ENCODE measurements at regions not wholly inside any gene's neighbourhood (a gene's known extent, or its start where the extent isn't known, plus 50 kb on each side); places are given as distances from the start of the nearest gene placed in this dataset.
"Not testable (repeated sequence)": the region's sequence is repeated elsewhere in the genome, so short reads cannot be mapped to it uniquely, and the experiment has no call there.

GRCh38 chr5:162811071-162811470 is 626.3 kb upstream of the CCNG1 start:
- DNase-seq, result no peak

- DNase-seq, result no peak
Measured at GRCh38 chr5:162816816-162817215, 620.6 kb upstream of the CCNG1 start.

- no peak for DNase-seq
Measured at GRCh38 chr5:162817364-162817763, 620.0 kb upstream of the CCNG1 start.

GRCh38 chr5:162821664-162822063 is 615.7 kb upstream of the CCNG1 start:
- DNase-seq, result not testable (repeated sequence)

- DNase-seq, result no peak
Measured at GRCh38 chr5:162824360-162824759, 613.0 kb upstream of the CCNG1 start.

- no peak for DNase-seq
Measured at GRCh38 chr5:162837155-162837554, 600.2 kb upstream of the CCNG1 start.

GRCh38 chr5:162842727-162843126 is 594.7 kb upstream of the CCNG1 start:
- DNase-seq, result no peak

- DNase-seq, result no peak
Measured at GRCh38 chr5:162852134-162852533, 585.3 kb upstream of the CCNG1 start.

- no peak for DNase-seq
Measured at GRCh38 chr5:162858770-162859169, 578.6 kb upstream of the CCNG1 start.

GRCh38 chr5:162870966-162871365 is 566.4 kb upstream of the CCNG1 start:
- DNase-seq, result no peak

- DNase-seq, result no peak
Measured at GRCh38 chr5:162882629-162883028, 554.8 kb upstream of the CCNG1 start.

GRCh38 chr5:162886717-162887116 is 550.7 kb upstream of the CCNG1 start:
- no peak for DNase-seq

GRCh38 chr5:162888268-162888667 is 549.1 kb upstream of the CCNG1 start:
- DNase-seq, result no peak

GRCh38 chr5:162911873-162912272 is 525.5 kb upstream of the CCNG1 start:
- no peak for DNase-seq

GRCh38 chr5:162916368-162916767 is 521.0 kb upstream of the CCNG1 start:
- DNase-seq, result no peak

GRCh38 chr5:162929104-162929503 is 508.3 kb upstream of the CCNG1 start:
- DNase-seq, result no peak

- DNase-seq, result no peak
Measured at GRCh38 chr5:162931501-162931900, 505.9 kb upstream of the CCNG1 start.

- DNase-seq, result no peak
Measured at GRCh38 chr5:162939991-162940390, 497.4 kb upstream of the CCNG1 start.

- no peak for DNase-seq
Measured at GRCh38 chr5:162948677-162949076, 488.7 kb upstream of the CCNG1 start.

- no peak for DNase-seq
Measured at GRCh38 chr5:162956570-162956969, 480.8 kb upstream of the CCNG1 start.

GRCh38 chr5:162964144-162964543 is 473.3 kb upstream of the CCNG1 start:
- not testable (repeated sequence) for DNase-seq

GRCh38 chr5:162990063-162990462 is 447.3 kb upstream of the CCNG1 start:
- DNase-seq, result no peak

GRCh38 chr5:162990856-162991497 is 446.4 kb upstream of the CCNG1 start:
- DNase-seq, result no peak

- no peak for DNase-seq
Measured at GRCh38 chr5:162995568-162995967, 441.8 kb upstream of the CCNG1 start.

GRCh38 chr5:162996053-162996452 is 441.3 kb upstream of the CCNG1 start:
- no peak for DNase-seq

GRCh38 chr5:163005949-163006348 is 431.4 kb upstream of the CCNG1 start:
- no peak for DNase-seq
